ENCODE measurements at regions not wholly inside any gene's neighbourhood (a gene's known extent, or its start where the extent isn't known, plus 50 kb on each side); places are given as distances from the start of the nearest gene placed in this dataset.

- TF ChIP-seq GATA2 (IDR thresholded peaks at IDR 0.05; ENCODE audit: low read depth, low read length) = no peak
- no peak for TF ChIP-seq GATA3 (IDR thresholded peaks at IDR 0.05; ENCODE audit: low read depth, low read length)
Measured at GRCh38 chr17:72414967-72415853, 294.4 kb downstream of the SOX9 start.

- TF ChIP-seq GATA2 (IDR thresholded peaks at IDR 0.05; ENCODE audit: low read depth, low read length) (no peak), GATA3 (IDR thresholded peaks at IDR 0.05; ENCODE audit: low read depth, low read length) (no peak)
Measured at GRCh38 chr17:72416054-72416675, 295.3 kb downstream of the SOX9 start.

- TF ChIP-seq GATA2 (IDR thresholded peaks at IDR 0.05; ENCODE audit: low read depth, low read length) (no peak), GATA3 (IDR thresholded peaks at IDR 0.05; ENCODE audit: low read depth, low read length) (no peak)
Measured at GRCh38 chr17:72416905-72417304, 296.1 kb downstream of the SOX9 start.

- TF ChIP-seq GATA2 (IDR thresholded peaks at IDR 0.05; ENCODE audit: low read depth, low read length) (no peak), GATA3 (IDR thresholded peaks at IDR 0.05; ENCODE audit: low read depth, low read length) (no peak)
Measured at GRCh38 chr17:72417627-72418026, 296.8 kb downstream of the SOX9 start.

DNA sequence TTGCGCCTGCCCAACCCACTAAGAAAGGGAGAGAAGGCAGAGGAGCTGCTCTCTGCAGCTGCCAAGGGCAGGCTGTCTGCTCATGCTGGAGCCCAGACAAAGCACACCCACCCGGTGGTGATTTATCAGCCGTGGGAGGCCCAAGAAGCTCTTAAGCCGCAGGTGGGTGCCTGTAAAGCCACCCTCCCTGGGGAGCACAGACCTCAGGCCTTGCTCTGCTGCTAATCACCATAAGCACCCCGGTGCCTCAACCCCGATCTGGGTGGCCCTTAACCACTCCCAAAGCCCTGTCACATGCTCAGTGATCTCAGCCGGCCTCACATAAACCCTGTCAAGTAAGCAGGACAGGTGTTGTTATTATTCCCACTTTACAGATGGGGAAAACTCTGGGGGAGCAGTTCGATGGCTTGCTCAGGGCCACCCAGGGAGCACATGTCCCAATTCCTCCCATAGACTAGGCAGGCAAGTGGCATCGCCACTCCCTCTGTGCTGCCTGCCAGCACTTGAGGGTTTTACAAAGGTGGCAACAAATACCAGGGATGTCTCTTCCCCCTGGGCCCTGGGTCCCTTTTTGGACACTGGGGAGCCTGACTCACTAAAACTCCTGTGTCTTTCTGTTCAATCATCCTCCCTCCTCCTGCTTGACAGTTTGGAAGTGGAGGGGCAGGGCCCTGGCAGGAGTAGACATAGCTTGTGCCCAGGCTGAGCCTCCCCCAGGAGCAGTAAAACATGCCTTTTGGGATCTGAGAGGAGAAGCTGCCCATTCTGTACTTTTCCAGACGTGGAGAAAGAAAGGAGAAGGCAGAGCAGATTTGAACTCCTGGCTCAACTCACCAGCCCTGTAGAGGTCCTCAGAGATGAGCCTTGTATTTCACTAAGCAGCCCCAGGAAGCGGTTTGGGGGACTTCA is 299.3 kb downstream of the SOX9 start:
- no peak for TF ChIP-seq GATA2 (IDR thresholded peaks at IDR 0.05; ENCODE audit: low read depth, low read length)
- no peak for TF ChIP-seq GATA3 (IDR thresholded peaks at IDR 0.05; ENCODE audit: low read depth, low read length)

- TF ChIP-seq GATA2 (IDR thresholded peaks at IDR 0.05; ENCODE audit: low read depth, low read length) (no peak), GATA3 (IDR thresholded peaks at IDR 0.05; ENCODE audit: low read depth, low read length) (no peak)
Measured at GRCh38 chr17:72420775-72421127, 299.9 kb downstream of the SOX9 start.

DNA sequence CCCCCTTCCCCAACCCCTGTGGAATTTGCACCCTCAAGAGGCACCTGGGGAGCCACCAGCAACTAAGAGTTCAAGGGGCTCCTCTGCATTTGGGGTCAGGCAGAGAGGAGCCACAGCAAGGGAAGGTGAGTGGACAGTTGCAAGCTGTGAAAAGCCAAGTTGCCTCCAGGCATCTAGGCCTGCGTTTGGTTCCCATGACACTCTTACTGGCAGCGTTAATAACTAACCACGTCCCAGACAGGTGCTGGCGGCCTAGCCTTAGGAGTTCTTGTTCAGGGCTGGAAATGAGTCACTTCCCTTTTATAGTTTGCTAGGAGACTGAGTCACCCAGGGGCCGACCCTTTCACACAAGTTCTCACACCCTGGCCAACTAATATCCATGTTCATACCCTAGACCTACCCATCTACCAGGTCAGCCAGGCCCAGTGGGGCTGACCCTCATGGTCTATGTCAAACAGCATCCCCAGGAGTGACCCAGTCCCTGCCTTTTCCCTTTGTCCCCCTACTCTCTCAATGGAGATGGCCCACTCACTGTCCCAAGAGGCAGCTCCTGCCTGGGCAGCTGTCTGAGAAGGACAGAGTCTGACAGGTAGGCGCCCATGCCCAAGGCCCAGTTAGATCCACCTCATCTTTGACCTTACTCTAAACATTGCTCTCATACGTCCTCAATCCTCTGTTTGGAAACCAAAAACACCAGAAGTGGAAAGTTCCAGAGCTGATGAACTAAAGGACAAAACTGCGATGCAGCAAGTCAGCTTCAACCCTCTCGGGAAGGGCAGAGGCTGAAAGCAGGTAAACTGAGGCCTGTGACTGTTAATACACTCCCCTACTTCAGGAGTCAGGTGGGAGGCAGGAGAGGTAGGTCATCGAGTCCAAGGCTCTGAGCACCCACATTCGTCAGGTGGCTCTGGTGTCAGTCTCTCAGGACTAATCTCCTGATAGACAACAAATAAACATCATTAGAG is 300.6 kb downstream of the SOX9 start:
- TF ChIP-seq GATA2 (IDR thresholded peaks at IDR 0.05; ENCODE audit: low read depth, low read length) (no peak), GATA3 (IDR thresholded peaks at IDR 0.05; ENCODE audit: low read depth, low read length) (no peak)

GRCh38 chr17:72422204-72422504 is 301.3 kb downstream of the SOX9 start:
- TF ChIP-seq GATA3 (IDR thresholded peaks at IDR 0.05; ENCODE audit: low read depth, low read length) = no peak

- TF ChIP-seq GATA3 (IDR thresholded peaks at IDR 0.05; ENCODE audit: low read depth, low read length) = no peak
- no peak for TF ChIP-seq GATA2 (IDR thresholded peaks at IDR 0.05; ENCODE audit: low read depth, low read length)
Measured at GRCh38 chr17:72422505-72423285, 301.9 kb downstream of the SOX9 start.

DNA sequence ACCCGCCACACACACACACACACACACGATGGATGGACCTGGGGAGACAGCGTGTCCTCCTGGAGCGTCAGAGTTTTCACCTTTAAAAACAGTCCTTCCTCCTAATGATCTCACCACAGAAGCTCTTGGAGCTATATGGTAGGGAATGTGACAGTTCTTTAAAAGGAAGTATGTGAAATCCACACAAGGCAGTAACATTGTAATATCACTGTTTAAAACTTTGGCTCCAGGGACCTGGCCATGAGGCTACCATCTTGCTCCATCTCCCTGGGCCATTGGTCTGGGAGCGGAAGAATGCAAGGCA is 302.4 kb downstream of the SOX9 start:
- TF ChIP-seq GATA2 (IDR thresholded peaks at IDR 0.05; ENCODE audit: low read depth, low read length) (no peak), GATA3 (IDR thresholded peaks at IDR 0.05; ENCODE audit: low read depth, low read length) (no peak)

- TF ChIP-seq GATA2 (IDR thresholded peaks at IDR 0.05; ENCODE audit: low read depth, low read length) (no peak), GATA3 (IDR thresholded peaks at IDR 0.05; ENCODE audit: low read depth, low read length) (no peak)
Measured at GRCh38 chr17:72423718-72424117, 302.9 kb downstream of the SOX9 start.

DNA sequence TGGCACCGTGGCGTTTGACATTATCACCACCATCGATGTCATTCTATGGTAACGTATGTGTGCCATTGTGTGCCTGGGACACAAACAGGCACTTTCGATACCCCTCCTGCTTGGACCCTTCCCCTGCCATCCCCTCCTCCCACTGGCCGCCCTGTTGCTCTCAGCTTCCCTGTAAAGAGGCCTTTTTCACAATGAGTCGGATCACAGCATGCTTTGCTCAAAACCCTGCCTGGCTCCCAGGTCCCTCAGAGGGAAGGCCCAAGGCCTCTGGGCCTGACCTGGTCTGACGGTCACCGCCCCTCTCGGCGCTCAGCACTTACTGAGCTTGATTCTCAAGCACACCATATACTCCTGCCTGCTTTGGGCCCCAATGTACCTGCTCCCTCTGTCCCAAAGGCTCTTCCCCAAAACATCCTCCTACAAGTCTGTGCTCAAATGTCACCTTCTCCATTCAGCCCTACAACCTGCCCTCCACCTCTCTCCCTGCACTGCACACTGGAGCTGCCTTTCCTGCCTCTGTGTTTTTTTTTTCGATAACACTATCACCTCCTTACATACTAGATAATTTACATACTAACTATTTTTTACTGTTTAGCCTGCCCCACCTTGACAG is 303.8 kb downstream of the SOX9 start:
- TF ChIP-seq GATA2 (IDR thresholded peaks at IDR 0.05; ENCODE audit: low read depth, low read length) (no peak), GATA3 (IDR thresholded peaks at IDR 0.05; ENCODE audit: low read depth, low read length) (no peak)
